H1 (cell line): ENCODE measurements at regions not wholly inside any gene's neighbourhood (a gene's known extent, or its start where the extent isn't known, plus 50 kb on each side); places are given as distances from the start of the nearest gene placed in this dataset. TPM values are rescaled to one million over a fixed set of nuclear protein-coding genes. Genes with fewer than 3 reads are reported as not detected.

Experiments used
- CHD1 ChIP-seq: IDR thresholded peaks from 2 replicates; pipeline ENCODE4 v1.6.1; 2012; ENCODE audit warnings: low read depth, low read length, improper control_type of control experiment
- CHD2 ChIP-seq: IDR thresholded peaks from 2 replicates; pipeline ENCODE4 v1.6.1; 2012; ENCODE audit warnings: low read length, improper control_type of control experiment
- EP300 ChIP-seq, 2 experiments: IDR thresholded peaks; 1 replicate in 1 of 2; 2 replicates in 1 of 2; pipeline ENCODE4 v1.6.1; 2011 to 2012; ENCODE audit warnings: low read depth in 2 of 2, low read length in 2 of 2, mild to moderate bottlenecking in 2 of 2, borderline replicate concordance in 1 of 2, inconsistent platforms in 1 of 2, moderate library complexity in 1 of 2
- TAF1 ChIP-seq: IDR thresholded peaks from 2 replicates; pipeline ENCODE4 v1.6.1; 2011; ENCODE audit warnings: mild to moderate bottlenecking, low read depth, low read length
- small RNA-seq: library from polyadenylated mRNA; stranded (forward); fragments of <200 nt; extraction: miRNeasy Mini kit (QIAGEN cat#:217004); gene quantifications from one replicate; pipeline ENCODE3, GENCODE V24; 2013; ENCODE audit not compliant: insufficient read depth
- TF ChIP-seq, protein P1 (sequence below): IDR thresholded peaks from 2 replicates; pipeline ENCODE4 v1.6.1; 2011; ENCODE audit warnings: low read depth, mild to moderate bottlenecking, low read length; ENCODE audit not compliant: insufficient read depth

DNA sequence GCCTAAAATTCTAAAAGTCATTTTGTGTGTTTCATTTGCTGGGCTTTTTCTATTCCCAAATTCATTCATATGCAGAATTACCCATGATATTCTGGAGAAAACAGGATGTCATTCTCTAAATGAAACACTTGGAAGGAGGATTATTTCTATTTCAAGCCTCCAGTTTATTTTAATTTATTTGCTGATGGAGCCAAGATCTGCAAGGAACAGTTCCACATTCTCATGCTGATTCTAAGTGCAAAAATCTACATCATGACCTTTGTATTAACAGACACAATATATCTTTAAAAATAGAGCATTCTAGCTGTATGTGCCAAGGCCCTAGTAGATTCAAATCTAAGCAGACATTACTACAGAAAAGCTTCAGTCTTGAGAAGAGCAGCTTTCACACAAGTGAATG is 51.3 kb upstream of the KCND2 start (continued):
- TF ChIP-seq, protein P1, sequence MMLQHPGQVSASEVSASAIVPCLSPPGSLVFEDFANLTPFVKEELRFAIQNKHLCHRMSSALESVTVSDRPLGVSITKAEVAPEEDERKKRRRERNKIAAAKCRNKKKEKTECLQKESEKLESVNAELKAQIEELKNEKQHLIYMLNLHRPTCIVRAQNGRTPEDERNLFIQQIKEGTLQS: no peak
- TF ChIP-seq CHD1 (no peak), TAF1 (no peak), EP300 (IDR thresholded peaks at IDR 0.05; ENCODE audit: borderline replicate concordance in 1 of 2, low read depth in 2 of 2, low read length in 2 of 2) (no peak), CHD2 (no peak)

Small RNAs in the stretch of these regions (small RNA-seq; reads per million reads assigned to genes)
- gene RNU1-29P: not detected
